Right lobe of liver (tissue), 6 donors: ENCODE measurements at regions not wholly inside any gene's neighbourhood (a gene's known extent, or its start where the extent isn't known, plus 50 kb on each side); places are given as distances from the start of the nearest gene placed in this dataset.

Experiments used
- ATAC-seq, 4 donors: fragments of 200-7000 bp; cut with Tn5 transposase; one replicate each; pipeline ENCODE4 v1.9.1; 2020; ENCODE audit warnings: mild to moderate bottlenecking in 4 of 4, moderate library complexity in 4 of 4
- DNase-seq, 3 donors: peaks; one replicate each; pipeline ENCODE4 v3.0.0-alpha.2; 2020
- H3K27ac ChIP-seq, 3 donors: fragments of 200-600 bp; one replicate each; pipeline ENCODE4 v1.8.0; 2022
- H3K27me3 ChIP-seq, 2 donors: fragments of 200-600 bp; one replicate each; pipeline ENCODE4 v1.8.0; 2022
- H3K36me3 ChIP-seq, 4 donors: fragments of 200-600 bp; sonication (generic) in 1 of 4; one replicate each; pipeline versions ENCODE4 v1.5.1 to v1.8.0; 2017 to 2022; ENCODE audit warnings: control low read depth in 1 of 4
- H3K4me1 ChIP-seq, 4 donors: fragments of 200-600 bp; sonication (generic) in 1 of 4; one replicate each; pipeline versions ENCODE4 v1.5.1 to v1.8.0; 2017 to 2022; ENCODE audit warnings: control low read depth in 1 of 4
- H3K4me3 ChIP-seq, 3 donors: fragments of 200-600 bp; one replicate each; pipeline ENCODE4 v1.8.0; 2022
- H3K9me3 ChIP-seq, 4 donors: fragments of 200-600 bp; sonication (generic) in 1 of 4; one replicate each; pipeline versions ENCODE4 v1.5.1 to v1.8.0; 2017 to 2022; ENCODE audit warnings: control low read depth in 1 of 4
- CTCF ChIP-seq, 4 donors: fragments of 200-600 bp in 3 of 4; fragments of 450-650 bp in 1 of 4; IDR thresholded peaks; one replicate each; pipeline versions ENCODE4 v1.5.1 to v1.8.0; 2016 to 2022; ENCODE audit warnings: antibody characterized with exemption in 4 of 4, mild to moderate bottlenecking in 2 of 4
- POLR2A ChIP-seq: fragments of 450-650 bp; IDR thresholded peaks from one replicate; pipeline ENCODE4 v1.6.1; 2017; ENCODE audit warnings: antibody characterized with exemption, mild to moderate bottlenecking
- WGBS: methylation state at CpG from one replicate; pipeline ENCODE4 v1.1.6; 2018; ENCODE audit warnings: low coverage, low lambda C conversion rate; ENCODE audit not compliant: insufficient coverage; ENCODE audit errors: missing lambda C conversion rate; 5-methylcytosine and 5-hydroxymethylcytosine counted together
- intact Hi-C, 2 donors: fragments of 100-400 bp; cut with DNase I; formaldehyde crosslinking; loops; one replicate each; pipeline versions ENCODE4 v1.11.2 to v1.14.1; 2022
- donor health status: DM: no; HTN: yes; CAD: no.
- donor health status: DM: no; HTN: no; CAD: no.
- donor health status: DM: no; HTN: no; CAD: no.
- donor health status: DM: no; HTN: yes; CAD: no.
- donor health status: DM: no; HTN: yes; CAD: no.

GRCh38 chr16:49127103-49127502, 154.5 kb downstream of the CBLN1 start:
- H3K9me3 ChIP-seq: no peaks in the 10 kb centered on the region
- no peaks in the 10 kb centered on the region for H3K27me3 ChIP-seq
- DNase-seq: no peak
- intact Hi-C loops: no loop called here
- 18% methylated on average over 1 of the region's 1 CpG for WGBS
- TF ChIP-seq POLR2A (no peak), CTCF (IDR thresholded peaks at IDR 0.05) (no peak)
- H3K4me1 ChIP-seq: no peaks in the 10 kb centered on the region
- no peak for ATAC-seq
- H3K27ac ChIP-seq: no peak overlapping the region
- no peak overlapping the region for H3K4me3 ChIP-seq
- no peaks in the 10 kb centered on the region for H3K36me3 ChIP-seq

- H3K36me3 ChIP-seq: no peaks in the 10 kb centered on the region
- 60% methylated on average over 5 of the region's 5 CpGs for WGBS
- H3K27ac ChIP-seq: no peak overlapping the region
- no peaks in the 10 kb centered on the region for H3K27me3 ChIP-seq
- TF ChIP-seq CTCF (IDR thresholded peaks at IDR 0.05) (no peak), POLR2A (no peak)
- ATAC-seq (no peak), DNase-seq (no peak)
- intact Hi-C loops: no loop called here
- no peak overlapping the region for H3K4me3 ChIP-seq
- no peaks in the 10 kb centered on the region for H3K9me3 ChIP-seq
- H3K4me1 ChIP-seq: no peaks in the 10 kb centered on the region
Measured at GRCh38 chr16:49121636-49122035, 160.0 kb downstream of the CBLN1 start.

DNA sequence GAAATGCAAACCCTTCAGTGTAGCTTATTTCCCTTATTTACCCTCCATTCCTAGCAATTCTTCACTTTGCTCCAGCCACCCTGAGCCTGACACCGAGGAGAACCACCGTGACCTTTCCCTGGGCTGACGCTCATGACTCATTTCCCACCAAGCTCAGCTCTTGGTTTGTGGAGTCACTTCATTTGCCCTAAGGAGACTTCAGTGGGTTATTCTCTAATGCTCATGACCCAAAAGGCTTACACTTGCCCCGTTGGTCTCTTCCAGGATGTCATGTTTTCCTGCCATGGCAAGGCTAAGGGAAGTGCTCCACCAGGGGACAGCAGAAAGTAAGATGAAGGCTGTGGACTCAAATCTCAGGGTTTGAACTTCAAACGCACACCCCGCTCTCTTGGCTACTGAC, 161.0 kb downstream of the CBLN1 start:
- H3K4me3 ChIP-seq: no peak overlapping the region
- no peaks in the 10 kb centered on the region for H3K36me3 ChIP-seq
- TF ChIP-seq POLR2A: no peak
- no peak for TF ChIP-seq CTCF (IDR thresholded peaks at IDR 0.05)
- no peaks in the 10 kb centered on the region for H3K9me3 ChIP-seq
- H3K27ac ChIP-seq: no peak overlapping the region
- intact Hi-C loops: no loop called here
- WGBS: 59% methylated on average over 6 of the region's 6 CpGs
- no peaks in the 10 kb centered on the region for H3K27me3 ChIP-seq
- H3K4me1 ChIP-seq: no peaks in the 10 kb centered on the region
- ATAC-seq (no peak), DNase-seq (no peak)

GRCh38 chr16:49116873-49117272, 164.8 kb downstream of the CBLN1 start:
- TF ChIP-seq POLR2A: no peak
- no peak for TF ChIP-seq CTCF (IDR thresholded peaks at IDR 0.05)
- WGBS: 63% methylated on average over 7 of the region's 7 CpGs
- Histone ChIP-seq H3K9me3 (no peaks in the 10 kb centered on the region), H3K36me3 (no peaks in the 10 kb centered on the region), H3K27ac (no peak overlapping the region), H3K4me3 (no peak overlapping the region), H3K27me3 (no peaks in the 10 kb centered on the region), H3K4me1 (no peaks in the 10 kb centered on the region)
- no peak for ATAC-seq
- intact Hi-C loops: no loop called here
- no peak for DNase-seq

- ATAC-seq (no peak), DNase-seq (no peak)
- no peak for TF ChIP-seq CTCF (IDR thresholded peaks at IDR 0.05)
- TF ChIP-seq POLR2A: no peak
- H3K4me1 ChIP-seq: no peaks in the 10 kb centered on the region
- no peaks in the 10 kb centered on the region for H3K9me3 ChIP-seq
- intact Hi-C loops: no loop called here
- WGBS: 47% methylated on average over 8 of the region's 9 CpGs
- H3K36me3 ChIP-seq: no peaks in the 10 kb centered on the region
- no peak overlapping the region for H3K27ac ChIP-seq
- no peaks in the 10 kb centered on the region for H3K27me3 ChIP-seq
- H3K4me3 ChIP-seq: no peak overlapping the region
Measured at GRCh38 chr16:49115956-49116355, 165.7 kb downstream of the CBLN1 start.
